A549 (cell line): ENCODE measurements at regions not wholly inside any gene's neighbourhood (a gene's known extent, or its start where the extent isn't known, plus 50 kb on each side); places are given as distances from the start of the nearest gene placed in this dataset.

Experiments used
- EP300 ChIP-seq, 2 experiments: fragments of >200 bp; sonication (Bioruptor Twin); formaldehyde crosslinking; IDR thresholded peaks; 2 replicates in 1 of 2; 3 replicates in 1 of 2; pipeline ENCODE4 v1.6.1; 2016 to 2017
- ESRRA ChIP-seq: fragments of 150-350 bp; IDR thresholded peaks from 2 replicates; pipeline ENCODE4 v1.6.1; 2014; ENCODE audit warnings: mild to moderate bottlenecking, low read length, borderline replicate concordance
- HOXA7 ChIP-seq: fragments of 250-450 bp; sonication (Bioruptor Pico); IDR thresholded peaks from 2 replicates; pipeline ENCODE4 v1.5.0; 2020; ENCODE audit warnings: mild to moderate bottlenecking, moderate library complexity
- JUN ChIP-seq, 2 experiments: fragments of >200 bp; sonication (Bioruptor Twin); formaldehyde crosslinking; IDR thresholded peaks; 2 replicates in 1 of 2; 3 replicates in 1 of 2; pipeline ENCODE4 v1.6.1; 2016 to 2017
- KDM5A ChIP-seq: fragments of 200-600 bp; sonication (generic); IDR thresholded peaks from 2 replicates; pipeline ENCODE4 v1.6.1; 2016; ENCODE audit warnings: antibody characterized with exemption, mild to moderate bottlenecking
- MAFK ChIP-seq: fragments of 450-650 bp; IDR thresholded peaks from 2 replicates; pipeline ENCODE4 v1.6.1; 2014; ENCODE audit not compliant: partially characterized antibody
- MAX ChIP-seq: IDR thresholded peaks from 2 replicates; pipeline ENCODE4 v1.6.1; 2012
- MYC ChIP-seq: IDR thresholded peaks from 2 replicates; pipeline ENCODE4 v1.6.1; 2012; ENCODE audit warnings: mild to moderate bottlenecking, inconsistent platforms, low read length, improper control_type of control experiment, borderline replicate concordance
- POLR2A ChIP-seq: IDR thresholded peaks from 2 replicates; pipeline ENCODE4 v1.6.1; 2012; ENCODE audit warnings: mild to moderate bottlenecking, low read length
- RARB ChIP-seq: fragments of 250-450 bp; sonication (Bioruptor Pico); IDR thresholded peaks from 2 replicates; pipeline ENCODE4 v1.8.0; 2021; ENCODE audit warnings: mild to moderate bottlenecking, moderate library complexity
- RFX5 ChIP-seq: fragments of 450-650 bp; IDR thresholded peaks from 2 replicates; pipeline ENCODE4 v1.7.1; 2014; ENCODE audit warnings: antibody characterized with exemption, mild to moderate bottlenecking, moderate library complexity
- TF ChIP-seq, protein P1 (sequence below): fragments of 450-650 bp; IDR thresholded peaks from 2 replicates; pipeline ENCODE4 v1.6.1; 2014; ENCODE audit warnings: antibody characterized with exemption
- TF ChIP-seq, protein P2 (sequence below): fragments of >200 bp; sonication (Bioruptor Twin); formaldehyde crosslinking; IDR thresholded peaks from 3 replicates; pipeline ENCODE4 v1.5.1; 2016
- TF ChIP-seq, protein P3 (sequence below): fragments of 200-600 bp; sonication (generic); IDR thresholded peaks from 2 replicates; pipeline ENCODE4 v1.6.1; 2016; ENCODE audit warnings: antibody characterized with exemption, mild to moderate bottlenecking, moderate library complexity

DNA sequence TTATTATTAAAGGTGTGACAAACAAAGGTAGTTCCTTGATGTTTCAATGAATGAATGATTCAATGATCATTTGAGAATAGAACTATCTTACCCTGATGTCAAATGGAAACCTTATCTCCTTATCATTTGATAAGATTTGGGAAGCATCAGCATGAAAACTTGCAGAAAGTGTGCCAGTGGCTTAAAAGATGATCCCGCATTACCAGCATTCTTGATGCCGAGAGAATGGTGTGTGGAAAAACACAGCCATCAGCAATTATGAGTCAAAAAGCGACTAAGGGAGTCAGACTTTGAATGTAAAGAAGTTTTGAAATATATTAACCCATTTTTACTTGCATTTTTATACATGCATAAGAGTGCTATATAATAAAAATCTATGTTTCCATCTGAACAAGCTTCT is 93.7 kb downstream of the MAIP1 start:
- TF ChIP-seq, protein P1, sequence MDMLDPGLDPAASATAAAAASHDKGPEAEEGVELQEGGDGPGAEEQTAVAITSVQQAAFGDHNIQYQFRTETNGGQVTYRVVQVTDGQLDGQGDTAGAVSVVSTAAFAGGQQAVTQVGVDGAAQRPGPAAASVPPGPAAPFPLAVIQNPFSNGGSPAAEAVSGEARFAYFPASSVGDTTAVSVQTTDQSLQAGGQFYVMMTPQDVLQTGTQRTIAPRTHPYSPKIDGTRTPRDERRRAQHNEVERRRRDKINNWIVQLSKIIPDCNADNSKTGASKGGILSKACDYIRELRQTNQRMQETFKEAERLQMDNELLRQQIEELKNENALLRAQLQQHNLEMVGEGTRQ, result no peak
- TF ChIP-seq, protein P2, sequence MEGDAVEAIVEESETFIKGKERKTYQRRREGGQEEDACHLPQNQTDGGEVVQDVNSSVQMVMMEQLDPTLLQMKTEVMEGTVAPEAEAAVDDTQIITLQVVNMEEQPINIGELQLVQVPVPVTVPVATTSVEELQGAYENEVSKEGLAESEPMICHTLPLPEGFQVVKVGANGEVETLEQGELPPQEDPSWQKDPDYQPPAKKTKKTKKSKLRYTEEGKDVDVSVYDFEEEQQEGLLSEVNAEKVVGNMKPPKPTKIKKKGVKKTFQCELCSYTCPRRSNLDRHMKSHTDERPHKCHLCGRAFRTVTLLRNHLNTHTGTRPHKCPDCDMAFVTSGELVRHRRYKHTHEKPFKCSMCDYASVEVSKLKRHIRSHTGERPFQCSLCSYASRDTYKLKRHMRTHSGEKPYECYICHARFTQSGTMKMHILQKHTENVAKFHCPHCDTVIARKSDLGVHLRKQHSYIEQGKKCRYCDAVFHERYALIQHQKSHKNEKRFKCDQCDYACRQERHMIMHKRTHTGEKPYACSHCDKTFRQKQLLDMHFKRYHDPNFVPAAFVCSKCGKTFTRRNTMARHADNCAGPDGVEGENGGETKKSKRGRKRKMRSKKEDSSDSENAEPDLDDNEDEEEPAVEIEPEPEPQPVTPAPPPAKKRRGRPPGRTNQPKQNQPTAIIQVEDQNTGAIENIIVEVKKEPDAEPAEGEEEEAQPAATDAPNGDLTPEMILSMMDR, result no peak
- TF ChIP-seq JUN (IDR thresholded peaks at IDR 0.05) (no peak), POLR2A (no peak), MAFK (peak; percentile 20), MAX (no peak), RFX5 (no peak), ESRRA (no peak), RARB (no peak), HOXA7 (CRISPR knock-in tag) (no peak), MYC (no peak), KDM5A (no peak), EP300 (IDR thresholded peaks at IDR 0.05) (no peak)
- TF ChIP-seq, protein P3, sequence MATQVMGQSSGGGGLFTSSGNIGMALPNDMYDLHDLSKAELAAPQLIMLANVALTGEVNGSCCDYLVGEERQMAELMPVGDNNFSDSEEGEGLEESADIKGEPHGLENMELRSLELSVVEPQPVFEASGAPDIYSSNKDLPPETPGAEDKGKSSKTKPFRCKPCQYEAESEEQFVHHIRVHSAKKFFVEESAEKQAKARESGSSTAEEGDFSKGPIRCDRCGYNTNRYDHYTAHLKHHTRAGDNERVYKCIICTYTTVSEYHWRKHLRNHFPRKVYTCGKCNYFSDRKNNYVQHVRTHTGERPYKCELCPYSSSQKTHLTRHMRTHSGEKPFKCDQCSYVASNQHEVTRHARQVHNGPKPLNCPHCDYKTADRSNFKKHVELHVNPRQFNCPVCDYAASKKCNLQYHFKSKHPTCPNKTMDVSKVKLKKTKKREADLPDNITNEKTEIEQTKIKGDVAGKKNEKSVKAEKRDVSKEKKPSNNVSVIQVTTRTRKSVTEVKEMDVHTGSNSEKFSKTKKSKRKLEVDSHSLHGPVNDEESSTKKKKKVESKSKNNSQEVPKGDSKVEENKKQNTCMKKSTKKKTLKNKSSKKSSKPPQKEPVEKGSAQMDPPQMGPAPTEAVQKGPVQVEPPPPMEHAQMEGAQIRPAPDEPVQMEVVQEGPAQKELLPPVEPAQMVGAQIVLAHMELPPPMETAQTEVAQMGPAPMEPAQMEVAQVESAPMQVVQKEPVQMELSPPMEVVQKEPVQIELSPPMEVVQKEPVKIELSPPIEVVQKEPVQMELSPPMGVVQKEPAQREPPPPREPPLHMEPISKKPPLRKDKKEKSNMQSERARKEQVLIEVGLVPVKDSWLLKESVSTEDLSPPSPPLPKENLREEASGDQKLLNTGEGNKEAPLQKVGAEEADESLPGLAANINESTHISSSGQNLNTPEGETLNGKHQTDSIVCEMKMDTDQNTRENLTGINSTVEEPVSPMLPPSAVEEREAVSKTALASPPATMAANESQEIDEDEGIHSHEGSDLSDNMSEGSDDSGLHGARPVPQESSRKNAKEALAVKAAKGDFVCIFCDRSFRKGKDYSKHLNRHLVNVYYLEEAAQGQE, result no peak
